ENCODE measurements at regions not wholly inside any gene's neighbourhood (a gene's known extent, or its start where the extent isn't known, plus 50 kb on each side); places are given as distances from the start of the nearest gene placed in this dataset.
A peak's percentile ranks its signal among the peaks of the same experiment; 100 is the strongest.

GRCh38 chr12:65663648-65664047 lies 160.6 kb upstream of the HMGA2 start:
- H3K27me3 ChIP-seq, result no peaks in the 10 kb centered on the region
- no peak overlapping the region for H3K27ac ChIP-seq
- no peaks in the 10 kb centered on the region for H3K9me3 ChIP-seq (ENCODE audit: low read depth)
- H3K36me3 ChIP-seq, result no peaks in the 10 kb centered on the region
- no peaks in the 10 kb centered on the region for H3K4me1 ChIP-seq (ENCODE audit: low read depth)
- no peak for TF ChIP-seq CTCF (IDR thresholded peaks at IDR 0.05; ENCODE audit: low read depth, low read length)
- H3K4me3 ChIP-seq, result no peak overlapping the region
- DNase-seq (ENCODE audit: low read depth in 1 of 2, low spot score in 1 of 2), result no peak

- DNase-seq (ENCODE audit: low read depth in 1 of 2, low spot score in 1 of 2), result no peak
- no peak overlapping the region for H3K27ac ChIP-seq
- TF ChIP-seq CTCF (IDR thresholded peaks at IDR 0.05; ENCODE audit: low read depth, low read length), result no peak
- H3K4me1 ChIP-seq (ENCODE audit: low read depth), result no peaks in the 10 kb centered on the region
- H3K4me3 ChIP-seq, result no peak overlapping the region
- H3K36me3 ChIP-seq, result no peaks in the 10 kb centered on the region
- no peaks in the 10 kb centered on the region for H3K27me3 ChIP-seq
- H3K9me3 ChIP-seq (ENCODE audit: low read depth), result no peaks in the 10 kb centered on the region
Measured at GRCh38 chr12:65664715-65665250, 159.5 kb upstream of the HMGA2 start.

GRCh38 chr12:65665817-65666216 lies 158.5 kb upstream of the HMGA2 start:
- Histone ChIP-seq H3K4me3 (no peak overlapping the region), H3K36me3 (no peaks in the 10 kb centered on the region), H3K27ac (no peak overlapping the region), H3K4me1 (ENCODE audit: low read depth) (no peaks in the 10 kb centered on the region), H3K9me3 (ENCODE audit: low read depth) (no peaks in the 10 kb centered on the region), H3K27me3 (no peaks in the 10 kb centered on the region)
- no peak for TF ChIP-seq CTCF (IDR thresholded peaks at IDR 0.05; ENCODE audit: low read depth, low read length)
- peak in 1 of 2 donors; percentile 28 for DNase-seq (ENCODE audit: low read depth in 1 of 2, low spot score in 1 of 2)

GRCh38 chr12:65666876-65667275 lies 157.4 kb upstream of the HMGA2 start:
- no peak overlapping the region for H3K4me3 ChIP-seq
- H3K4me1 ChIP-seq (ENCODE audit: low read depth), result no peaks in the 10 kb centered on the region
- no peaks in the 10 kb centered on the region for H3K36me3 ChIP-seq
- peak in 1 of 2 donors; percentile 68 for DNase-seq (ENCODE audit: low read depth in 1 of 2, low spot score in 1 of 2)
- no peak overlapping the region for H3K27ac ChIP-seq
- H3K27me3 ChIP-seq, result no peaks in the 10 kb centered on the region
- no peaks in the 10 kb centered on the region for H3K9me3 ChIP-seq (ENCODE audit: low read depth)
- TF ChIP-seq CTCF (IDR thresholded peaks at IDR 0.05; ENCODE audit: low read depth, low read length), result no peak

GRCh38 chr12:65667932-65668331 lies 156.4 kb upstream of the HMGA2 start:
- Histone ChIP-seq H3K9me3 (ENCODE audit: low read depth) (no peaks in the 10 kb centered on the region), H3K4me1 (ENCODE audit: low read depth) (no peaks in the 10 kb centered on the region), H3K4me3 (no peak overlapping the region), H3K36me3 (no peaks in the 10 kb centered on the region), H3K27me3 (no peaks in the 10 kb centered on the region), H3K27ac (no peak overlapping the region)
- peak in 1 of 2 donors; percentile 52 for DNase-seq (ENCODE audit: low read depth in 1 of 2, low spot score in 1 of 2)
- no peak for TF ChIP-seq CTCF (IDR thresholded peaks at IDR 0.05; ENCODE audit: low read depth, low read length)

Data from cardiac muscle cell (in vitro differentiated cells and primary cell).